GM10248 (cell line): ENCODE measurements at regions not wholly inside any gene's neighbourhood (a gene's known extent, or its start where the extent isn't known, plus 50 kb on each side); places are given as distances from the start of the nearest gene placed in this dataset.
"Not testable (repeated sequence)": the region's sequence is repeated elsewhere in the genome, so short reads cannot be mapped to it uniquely, and the experiment has no call there.

ENCODE experiments used
- CTCF ChIA-PET: fragments of 300-600 bp; sonication (Branson Sonifier 250); formaldehyde crosslinking; extraction: SDS; loops from one replicate; lab custom pipeline; 2021; ENCODE audit warnings: antibody characterized with exemption; lab: Yijun Ruan, JAX
- POLR2A ChIA-PET: fragments of 350-650 bp; sonication (Branson Sonifier 250); formaldehyde crosslinking; extraction: SDS; loops from one replicate; lab custom pipeline; 2020; ENCODE audit warnings: antibody characterized with exemption; lab: Yijun Ruan, JAX
- DNase-seq: peaks from one replicate; pipeline ENCODE4 v3.0.0; 2012; ENCODE audit errors: extremely low spot score
- CTCF ChIP-seq: IDR thresholded peaks from 2 replicates; pipeline ENCODE4 v1.5.1; 2012; ENCODE audit warnings: mild to moderate bottlenecking, low read depth; ENCODE audit errors: extremely low read depth, missing control alignments, control extremely low read depth

GRCh38 chr4:66777097-66777496 is 768.2 kb downstream of the CENPC start:
- ChIA-PET CTCF (no interaction called here), POLR2A (no interaction called here)
- TF ChIP-seq CTCF, result no peak
- no peak for DNase-seq

DNA sequence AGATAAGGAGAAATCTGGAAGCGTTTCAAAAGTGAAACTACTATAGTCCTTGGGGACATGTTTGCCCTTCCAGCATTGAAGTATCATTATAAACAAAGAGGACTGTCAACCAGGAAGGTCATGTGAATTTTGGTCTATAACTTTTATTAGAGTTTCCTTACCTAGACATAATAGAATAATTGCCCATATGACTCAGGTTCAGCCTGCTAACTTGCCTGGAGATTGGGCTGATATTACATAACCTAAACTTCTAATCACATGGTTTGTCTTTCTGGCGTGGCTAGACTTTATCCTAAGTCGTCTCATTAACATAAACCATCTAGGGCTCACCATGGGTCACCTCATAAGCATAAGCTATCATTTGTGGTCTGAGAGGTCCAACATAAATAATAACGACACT is 775.9 kb downstream of the CENPC start:
- no peak for TF ChIP-seq CTCF
- ChIA-PET POLR2A (no interaction called here), CTCF (interaction anchor here (1.4 kb wide), 1 partner anchor 9 kb away, joined by 3 read pairs; no protein-coding TSS in a partner anchor)
- no peak for DNase-seq

DNA sequence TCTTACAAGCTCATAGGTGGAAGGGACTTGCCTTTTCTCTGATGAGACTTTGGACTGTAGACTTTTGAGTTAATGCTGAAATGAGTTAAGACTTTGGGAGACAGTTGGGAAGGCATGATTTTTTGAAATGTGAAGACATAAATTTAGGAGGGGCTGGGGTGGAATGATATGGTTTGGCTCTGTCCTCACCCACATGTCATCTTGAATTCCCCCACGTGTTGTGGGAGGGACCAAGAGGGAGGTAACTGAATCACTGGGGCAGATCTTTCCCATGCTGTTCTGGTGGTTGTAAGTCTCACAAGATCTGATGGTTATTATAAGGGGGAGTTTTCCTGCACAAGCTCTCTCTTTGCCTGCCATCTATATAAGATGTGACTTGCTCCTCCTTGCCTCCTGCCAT is 777.9 kb downstream of the CENPC start:
- POLR2A ChIA-PET, result no interaction called here
- DNase-seq, result no peak
- TF ChIP-seq CTCF, result no peak
- CTCF ChIA-PET, result interaction anchor here (1.5 kb wide), 1 partner anchor 20 kb away, joined by 6 read pairs; no protein-coding TSS in a partner anchor

GRCh38 chr4:66766557-66766956 is 778.7 kb downstream of the CENPC start:
- no peak for TF ChIP-seq CTCF
- DNase-seq, result no peak
- ChIA-PET CTCF (interaction anchor here (1.5 kb wide), 1 partner anchor 19 kb away, joined by 6 read pairs; no protein-coding TSS in a partner anchor), POLR2A (no interaction called here)

DNA sequence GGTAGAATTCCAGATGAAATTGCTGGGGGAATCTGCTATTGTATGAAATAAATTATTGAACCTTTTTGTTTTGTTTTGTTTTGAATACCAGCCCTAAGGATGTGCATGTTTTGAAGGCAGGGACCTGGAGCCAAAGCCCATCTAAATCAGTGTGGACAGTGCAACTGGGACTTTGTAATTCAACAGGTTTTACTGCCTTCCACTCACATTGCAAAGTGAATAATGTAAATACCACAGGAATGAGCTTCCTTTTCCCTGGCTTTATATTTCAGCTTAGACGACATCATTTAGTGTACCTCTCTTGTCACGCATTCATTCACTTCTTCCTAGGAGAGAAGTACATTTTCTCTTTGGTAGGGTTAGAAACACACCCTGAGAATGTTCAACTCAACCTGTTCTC is 795.0 kb downstream of the CENPC start:
- no peak for TF ChIP-seq CTCF
- DNase-seq, result no peak
- ChIA-PET POLR2A (no interaction called here), CTCF (no interaction called here)

GRCh38 chr4:66746918-66747317 is 798.4 kb downstream of the CENPC start:
- CTCF ChIA-PET, result interaction anchor here (0.9 to 1.9 kb wide), 2 partner anchors 15 to 20 kb away, joined by 3 to 6 read pairs; no protein-coding TSS in a partner anchor
- POLR2A ChIA-PET, DNase-seq: not testable (repeated sequence)

DNA sequence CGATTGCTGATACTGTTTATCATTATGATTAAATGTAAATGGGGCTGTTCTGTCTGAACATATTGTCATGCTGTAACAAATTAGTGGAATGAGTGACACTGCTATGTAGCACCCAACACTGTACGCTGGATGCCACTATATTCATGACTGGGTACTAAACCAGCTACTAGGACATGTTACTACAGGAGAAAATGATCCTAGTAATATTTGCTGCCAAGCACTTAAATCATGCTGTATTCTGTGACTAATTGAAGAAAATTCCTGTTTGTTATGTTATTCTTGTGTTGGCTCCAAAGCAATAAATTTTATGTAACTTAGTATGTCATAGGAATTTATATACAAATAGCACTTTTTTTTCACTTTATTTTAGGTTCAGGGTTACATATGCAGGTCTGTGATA is 804.2 kb downstream of the CENPC start:
- no peak for DNase-seq
- ChIA-PET CTCF (no interaction called here), POLR2A (no interaction called here)
- no peak for TF ChIP-seq CTCF
